EH (cell line): ENCODE measurements at regions not wholly inside any gene's neighbourhood (a gene's known extent, or its start where the extent isn't known, plus 50 kb on each side); places are given as distances from the start of the nearest gene placed in this dataset.

Source experiments
- DNase-seq: peaks from one replicate; pipeline ENCODE4 v3.0.0-alpha.2; 2015; ENCODE audit warnings: low read depth

- DNase-seq: no peak
Observed at GRCh38 chr12:25755136-25755970, 202.3 kb upstream of the LMNTD1 start.

GRCh38 chr12:25755971-25756260, 202.6 kb upstream of the RASSF8 start:
- no peak for DNase-seq

- no peak for DNase-seq
Observed at GRCh38 chr12:25757037-25757665, 201.3 kb upstream of the RASSF8 start.

GRCh38 chr12:25759752-25760151, 198.7 kb upstream of the RASSF8 start:
- peak; percentile 81 for DNase-seq

- no peak for DNase-seq
Observed at GRCh38 chr12:25761356-25761755, 197.1 kb upstream of the RASSF8 start.

- DNase-seq: peak; percentile 41
Observed at GRCh38 chr12:25764409-25764808, 194.1 kb upstream of the RASSF8 start.

- DNase-seq: peak; percentile 30
Observed at GRCh38 chr12:25764892-25765291, 193.6 kb upstream of the RASSF8 start.

- DNase-seq: peak; percentile 76
Observed at GRCh38 chr12:25767606-25768005, 190.9 kb upstream of the RASSF8 start.

- DNase-seq: no peak
Observed at GRCh38 chr12:25768151-25768550, 190.3 kb upstream of the RASSF8 start.

- peak; percentile 84 for DNase-seq
Observed at GRCh38 chr12:25769082-25769945, 189.2 kb upstream of the RASSF8 start.

- DNase-seq: peak; percentile 52
Observed at GRCh38 chr12:25771041-25771440, 187.4 kb upstream of the RASSF8 start.

GRCh38 chr12:25771476-25771875, 187.0 kb upstream of the RASSF8 start:
- no peak for DNase-seq

GRCh38 chr12:25775968-25776367, 182.5 kb upstream of the RASSF8 start:
- peak; percentile 93 for DNase-seq

- DNase-seq: no peak
Observed at GRCh38 chr12:25780771-25781170, 177.7 kb upstream of the RASSF8 start.

GRCh38 chr12:25781232-25781631, 177.2 kb upstream of the RASSF8 start:
- DNase-seq: no peak

- DNase-seq: no peak
Observed at GRCh38 chr12:25783566-25783965, 174.9 kb upstream of the RASSF8 start.

- DNase-seq: no peak
Observed at GRCh38 chr12:25784669-25785068, 173.8 kb upstream of the RASSF8 start.

GRCh38 chr12:25785134-25785533, 173.3 kb upstream of the RASSF8 start:
- no peak for DNase-seq

- DNase-seq: no peak
Observed at GRCh38 chr12:25787701-25788100, 170.8 kb upstream of the RASSF8 start.

GRCh38 chr12:25788707-25789442, 169.6 kb upstream of the RASSF8 start:
- no peak for DNase-seq

- DNase-seq: no peak
Observed at GRCh38 chr12:25789541-25789944, 168.9 kb upstream of the RASSF8 start.

GRCh38 chr12:25792031-25792430, 166.5 kb upstream of the RASSF8 start:
- peak; percentile 49 for DNase-seq
